HEK293T (cell line): ENCODE measurements at regions not wholly inside any gene's neighbourhood (a gene's known extent, or its start where the extent isn't known, plus 50 kb on each side); places are given as distances from the start of the nearest gene placed in this dataset.

ENCODE experiments used
- SP1 ChIP-seq: fragments of 450-650 bp; IDR thresholded peaks from 2 replicates; pipeline ENCODE4 v1.6.1; 2017
- SUZ12 ChIP-seq: fragments of 450-650 bp; IDR thresholded peaks from 2 replicates; pipeline ENCODE4 v1.6.1; 2016; ENCODE audit warnings: mild to moderate bottlenecking
- TARDBP ChIP-seq: fragments of 450-650 bp; IDR thresholded peaks from 2 replicates; pipeline ENCODE4 v1.6.1; 2016

- no peak for TF ChIP-seq SP1
- no peak for TF ChIP-seq SUZ12
- TF ChIP-seq TARDBP, result no peak
Measured at GRCh38 chr1:218692808-218693207, 347.7 kb downstream of the TGFB2 start.
